ENCODE measurements at regions not wholly inside any gene's neighbourhood (a gene's known extent, or its start where the extent isn't known, plus 50 kb on each side); places are given as distances from the start of the nearest gene placed in this dataset.

GRCh38 chrX:131735127-131735526 lies 191.3 kb downstream of the OR13H1 start:
- no peaks in the 10 kb centered on the region for H3K9me3 ChIP-seq
- no peaks in the 10 kb centered on the region for H3K27me3 ChIP-seq (replicated peaks; ENCODE audit: insufficient read depth)
- no peak overlapping the region for H3K27ac ChIP-seq
- no peaks in the 10 kb centered on the region for H3K36me3 ChIP-seq
- H3K4me1 ChIP-seq (ENCODE audit: control insufficient read depth in 1 of 2, low read depth in 2 of 2), result no peaks in the 10 kb centered on the region
- TF ChIP-seq, protein P1, sequence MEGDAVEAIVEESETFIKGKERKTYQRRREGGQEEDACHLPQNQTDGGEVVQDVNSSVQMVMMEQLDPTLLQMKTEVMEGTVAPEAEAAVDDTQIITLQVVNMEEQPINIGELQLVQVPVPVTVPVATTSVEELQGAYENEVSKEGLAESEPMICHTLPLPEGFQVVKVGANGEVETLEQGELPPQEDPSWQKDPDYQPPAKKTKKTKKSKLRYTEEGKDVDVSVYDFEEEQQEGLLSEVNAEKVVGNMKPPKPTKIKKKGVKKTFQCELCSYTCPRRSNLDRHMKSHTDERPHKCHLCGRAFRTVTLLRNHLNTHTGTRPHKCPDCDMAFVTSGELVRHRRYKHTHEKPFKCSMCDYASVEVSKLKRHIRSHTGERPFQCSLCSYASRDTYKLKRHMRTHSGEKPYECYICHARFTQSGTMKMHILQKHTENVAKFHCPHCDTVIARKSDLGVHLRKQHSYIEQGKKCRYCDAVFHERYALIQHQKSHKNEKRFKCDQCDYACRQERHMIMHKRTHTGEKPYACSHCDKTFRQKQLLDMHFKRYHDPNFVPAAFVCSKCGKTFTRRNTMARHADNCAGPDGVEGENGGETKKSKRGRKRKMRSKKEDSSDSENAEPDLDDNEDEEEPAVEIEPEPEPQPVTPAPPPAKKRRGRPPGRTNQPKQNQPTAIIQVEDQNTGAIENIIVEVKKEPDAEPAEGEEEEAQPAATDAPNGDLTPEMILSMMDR (IDR thresholded peaks at IDR 0.05), result no peak
- DNase-seq (ENCODE audit: low spot score) (no peak), ATAC-seq (ENCODE audit: insufficient number of reproducible peaks, low FRiP score, low read depth) (no peak)
- H3K4me3 ChIP-seq, result no peak overlapping the region

GRCh38 chrX:131739823-131740222 lies 195.9 kb downstream of the OR13H1 start:
- ATAC-seq (ENCODE audit: insufficient number of reproducible peaks, low FRiP score, low read depth), result no peak
- H3K36me3 ChIP-seq, result no peaks in the 10 kb centered on the region
- no peak overlapping the region for H3K4me3 ChIP-seq
- H3K27ac ChIP-seq, result no peak overlapping the region
- H3K27me3 ChIP-seq (replicated peaks; ENCODE audit: insufficient read depth), result no peaks in the 10 kb centered on the region
- no peaks in the 10 kb centered on the region for H3K4me1 ChIP-seq (ENCODE audit: control insufficient read depth in 1 of 2, low read depth in 2 of 2)
- H3K9me3 ChIP-seq, result no peaks in the 10 kb centered on the region
- TF ChIP-seq, protein P1 (IDR thresholded peaks at IDR 0.05), result no peak
- no peak for DNase-seq (ENCODE audit: low spot score)

DNA sequence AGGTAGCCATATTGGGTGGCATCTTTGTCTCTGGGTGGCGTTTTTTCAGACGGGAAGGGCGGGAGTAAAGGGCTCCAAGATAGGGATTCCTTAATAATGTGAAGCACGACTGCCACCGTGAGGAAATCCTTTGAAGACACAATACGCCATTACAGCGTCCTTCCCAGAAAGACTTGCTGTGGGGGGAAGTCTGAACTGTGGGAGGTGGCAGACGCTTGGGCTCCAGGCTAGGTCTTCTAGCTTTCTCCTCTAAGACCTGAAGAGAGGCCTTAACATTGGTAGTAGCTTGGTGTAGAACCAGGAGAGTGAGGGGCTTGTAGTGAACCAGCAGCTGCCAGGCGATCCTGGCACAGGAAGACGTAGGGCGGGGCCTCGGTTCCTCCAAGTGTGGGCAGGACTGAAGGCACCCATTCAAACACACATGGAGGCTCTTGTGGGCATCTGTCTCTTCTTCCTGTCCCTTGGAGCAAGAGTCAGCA lies 197.3 kb downstream of the OR13H1 start:
- Histone ChIP-seq H3K4me1 (ENCODE audit: control insufficient read depth in 1 of 2, low read depth in 2 of 2) (no peaks in the 10 kb centered on the region), H3K27me3 (replicated peaks; ENCODE audit: insufficient read depth) (no peaks in the 10 kb centered on the region), H3K4me3 (no peak overlapping the region), H3K36me3 (no peaks in the 10 kb centered on the region), H3K9me3 (no peaks in the 10 kb centered on the region), H3K27ac (no peak overlapping the region)
- ATAC-seq (ENCODE audit: insufficient number of reproducible peaks, low FRiP score, low read depth) (no peak), DNase-seq (ENCODE audit: low spot score) (no peak)
- TF ChIP-seq, protein P1 (IDR thresholded peaks at IDR 0.05), result no peak

DNA sequence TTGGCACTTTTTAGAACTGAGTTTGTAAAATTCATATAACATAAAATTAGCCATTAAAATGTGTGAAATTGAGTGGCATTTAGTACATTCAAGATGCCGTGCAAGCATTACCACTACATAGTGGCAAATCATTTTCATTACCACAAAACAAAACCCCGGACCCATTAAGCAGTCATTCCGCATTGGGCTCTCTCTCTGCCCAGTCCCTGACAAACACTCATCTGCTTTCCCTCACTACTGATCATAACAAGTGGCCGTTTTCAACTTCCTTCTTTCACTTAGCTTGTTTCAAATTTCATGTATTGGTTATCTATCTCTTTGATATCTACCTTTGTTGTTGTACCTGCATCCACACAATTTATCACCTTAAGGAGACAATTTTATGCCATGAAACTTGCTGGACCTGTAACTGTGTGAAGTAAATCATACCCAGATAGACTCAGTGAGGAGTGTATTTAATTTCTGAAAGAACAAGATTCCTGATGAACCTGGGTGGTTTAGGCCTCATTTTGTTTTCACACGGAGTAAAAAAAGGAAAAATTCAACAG lies 202.1 kb downstream of the OR13H1 start:
- Histone ChIP-seq H3K4me3 (no peak overlapping the region), H3K27ac (no peak overlapping the region), H3K9me3 (no peaks in the 10 kb centered on the region), H3K4me1 (ENCODE audit: control insufficient read depth in 1 of 2, low read depth in 2 of 2) (no peaks in the 10 kb centered on the region), H3K36me3 (no peaks in the 10 kb centered on the region), H3K27me3 (replicated peaks; ENCODE audit: insufficient read depth) (no peaks in the 10 kb centered on the region)
- TF ChIP-seq, protein P1 (IDR thresholded peaks at IDR 0.05), result no peak
- DNase-seq (ENCODE audit: low spot score) (no peak), ATAC-seq (ENCODE audit: insufficient number of reproducible peaks, low FRiP score, low read depth) (no peak)

DNA sequence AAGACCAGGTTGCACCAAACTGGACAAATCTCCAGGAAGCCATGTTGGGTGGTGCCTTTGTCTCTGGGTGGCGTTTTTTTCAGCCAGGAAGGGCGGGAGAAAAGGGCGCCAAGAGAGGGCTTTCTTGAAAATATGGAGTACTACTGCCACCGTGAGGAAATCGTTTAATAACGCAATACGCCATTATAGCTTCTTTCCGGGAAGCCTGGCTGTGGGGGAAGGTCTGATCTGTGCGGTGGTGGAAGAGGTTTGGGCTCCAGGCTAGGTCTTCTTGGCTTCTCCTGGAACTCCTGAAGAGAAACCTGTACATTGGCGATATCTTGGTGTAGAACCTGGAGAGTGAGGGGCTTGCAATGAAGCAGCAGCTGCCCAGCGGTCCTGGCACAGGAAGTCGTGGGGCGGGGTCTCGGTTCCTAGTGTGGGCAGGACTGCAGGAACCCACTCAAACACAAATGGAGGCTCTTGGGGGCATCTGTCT lies 202.7 kb downstream of the OR13H1 start:
- ATAC-seq (ENCODE audit: insufficient number of reproducible peaks, low FRiP score, low read depth) (no peak), DNase-seq (ENCODE audit: low spot score) (no peak)
- Histone ChIP-seq H3K27me3 (replicated peaks; ENCODE audit: insufficient read depth) (no peaks in the 10 kb centered on the region), H3K27ac (no peak overlapping the region), H3K4me3 (no peak overlapping the region), H3K36me3 (no peaks in the 10 kb centered on the region), H3K9me3 (no peaks in the 10 kb centered on the region), H3K4me1 (ENCODE audit: control insufficient read depth in 1 of 2, low read depth in 2 of 2) (no peaks in the 10 kb centered on the region)
- TF ChIP-seq, protein P1 (IDR thresholded peaks at IDR 0.05), result no peak
